Esophagus squamous epithelium (tissue), 5 donors: ENCODE measurements at regions not wholly inside any gene's neighbourhood (a gene's known extent, or its start where the extent isn't known, plus 50 kb on each side); places are given as distances from the start of the nearest gene placed in this dataset.

Experiments
- DNase-seq: peaks from one replicate; lab custom pipeline; 2025; lab: John Stamatoyannopoulos, UW
- H3K27ac ChIP-seq, 4 donors: fragments of 200-600 bp; sonication (generic); one replicate each; pipeline ENCODE4 v1.5.1; 2016 to 2019; ENCODE audit warnings: mild to moderate bottlenecking in 1 of 4
- H3K27me3 ChIP-seq, 4 donors: fragments of 200-600 bp; sonication (generic); 1 replicate in 3 of 4; 2 replicates in 1 of 4; pipeline versions ENCODE4 v1.5.1 to v1.6.0; 2017 to 2021; ENCODE audit warnings: antibody characterized with exemption in 1 of 4
- H3K36me3 ChIP-seq, 3 donors: fragments of 200-600 bp; sonication (generic); one replicate each; pipeline ENCODE4 v1.5.1; 2016 to 2019
- H3K4me1 ChIP-seq, 3 donors: fragments of 200-600 bp; sonication (generic); one replicate each; pipeline ENCODE4 v1.5.1; 2017 to 2019
- H3K4me3 ChIP-seq, 4 donors: fragments of 200-600 bp; sonication (generic); 1 replicate in 3 of 4; 2 replicates in 1 of 4; pipeline ENCODE4 v1.5.1; 2016 to 2019; ENCODE audit warnings: mild to moderate bottlenecking in 2 of 4, moderate library complexity in 1 of 4
- H3K9me3 ChIP-seq, 3 donors: fragments of 200-600 bp; sonication (generic); one replicate each; pipeline ENCODE4 v1.5.1; 2016 to 2019
- CTCF ChIP-seq, 6 experiments: fragments of 450-650 bp in 4 of 6; fragments of 200-600 bp in 2 of 6; sonication (generic) in 2 of 6; IDR thresholded peaks; one replicate each; pipeline ENCODE4 v1.5.1; 2016 to 2019; ENCODE audit warnings: antibody characterized with exemption in 6 of 6, mild to moderate bottlenecking in 4 of 6, moderate library complexity in 4 of 6
- POLR2A ChIP-seq, 4 donors: fragments of 450-650 bp; IDR thresholded peaks; one replicate each; pipeline ENCODE4 v1.6.1; 2017; ENCODE audit warnings: antibody characterized with exemption in 4 of 4, mild to moderate bottlenecking in 4 of 4, moderate library complexity in 3 of 4
- WGBS, 2 donors: methylation state at CpG; one replicate each; pipeline ENCODE4 v1.1.5; 2018; 5-methylcytosine and 5-hydroxymethylcytosine counted together
- intact Hi-C: fragments of 100-400 bp; cut with DNase I; formaldehyde crosslinking; loops from one replicate; pipeline ENCODE4 v1.15.0; 2022
- donor health status: DM: yes; HTN: yes; CAD: no.

GRCh38 chr3:165683947-165684346 is 153.3 kb downstream of the BCHE start:
- no peak for DNase-seq
- 53 to 65% methylated on average over 4 of the region's 4 CpGs for WGBS, 2 donors
- no peaks in the 10 kb centered on the region for H3K4me1 ChIP-seq
- peak overlapping the region in 1 of 4 donors; percentile 7 for H3K4me3 ChIP-seq
- no peak overlapping the region for H3K27ac ChIP-seq
- intact Hi-C loops: no loop called here
- TF ChIP-seq POLR2A (IDR thresholded peaks at IDR 0.05) (no peak), CTCF (IDR thresholded peaks at IDR 0.05) (no peak)
- H3K36me3 ChIP-seq: no peaks in the 10 kb centered on the region
- no peaks in the 10 kb centered on the region for H3K27me3 ChIP-seq
- H3K9me3 ChIP-seq: no peaks in the 10 kb centered on the region

GRCh38 chr3:165682734-165683133 is 154.5 kb downstream of the BCHE start:
- Histone ChIP-seq H3K27ac (no peak overlapping the region), H3K4me1 (no peaks in the 10 kb centered on the region), H3K27me3 (no peaks in the 10 kb centered on the region), H3K4me3 (no peak overlapping the region), H3K9me3 (no peaks in the 10 kb centered on the region), H3K36me3 (no peaks in the 10 kb centered on the region)
- TF ChIP-seq POLR2A (IDR thresholded peaks at IDR 0.05): no peak
- WGBS, 2 donors: 71 to 90% methylated on average over 3 of the region's 3 CpGs
- intact Hi-C loops: no loop called here
- DNase-seq: no peak

- H3K4me1 ChIP-seq: peaks cover 0 to 3% (median 0%) of the 10 kb centered on the region in 3 donors
- 17 to 26% methylated on average over 2 of the region's 2 CpGs for WGBS, 2 donors
These were observed 167.3 kb downstream of the BCHE start for GRCh38 chr3:165669967-165670366.

GRCh38 chr3:165669504-165669903 is 167.7 kb downstream of the BCHE start:
- Histone ChIP-seq H3K27me3 (no peaks in the 10 kb centered on the region), H3K27ac (peak overlapping the region in 2 of 4 donors; percentile 19 to 35), H3K36me3 (no peaks in the 10 kb centered on the region), H3K9me3 (peaks cover 0 to 2% (median 0%) of the 10 kb centered on the region in 3 donors), H3K4me3 (no peak overlapping the region), H3K4me1 (peaks cover 0 to 3% (median 0%) of the 10 kb centered on the region in 3 donors)
- DNase-seq: no peak
- no peak for TF ChIP-seq CTCF (IDR thresholded peaks at IDR 0.05)
- no peak for TF ChIP-seq POLR2A (IDR thresholded peaks at IDR 0.05)
- intact Hi-C loops: no loop called here

More at GRCh38 chr3:165669967-165670366, 167.3 kb downstream of the BCHE start:
- TF ChIP-seq POLR2A (IDR thresholded peaks at IDR 0.05): no peak
- no peak for TF ChIP-seq CTCF (IDR thresholded peaks at IDR 0.05)
- H3K9me3 ChIP-seq: peaks cover 0 to 5% (median 0%) of the 10 kb centered on the region in 3 donors
- DNase-seq: no peak
- no peak overlapping the region for H3K4me3 ChIP-seq
- H3K27me3 ChIP-seq: no peaks in the 10 kb centered on the region
- peak overlapping the region in 1 of 4 donors; percentile 35 for H3K27ac ChIP-seq
- intact Hi-C loops: no loop called here
- H3K36me3 ChIP-seq: no peaks in the 10 kb centered on the region

GRCh38 chr3:165667676-165668075 is 169.5 kb downstream of the BCHE start:
- H3K27ac ChIP-seq: no peak overlapping the region
- no peak for TF ChIP-seq CTCF (IDR thresholded peaks at IDR 0.05)
- no peak for TF ChIP-seq POLR2A (IDR thresholded peaks at IDR 0.05)
- H3K4me1 ChIP-seq: peaks cover 0 to 3% (median 0%) of the 10 kb centered on the region in 3 donors
- intact Hi-C loops: no loop called here
- no peak for DNase-seq
- no peaks in the 10 kb centered on the region for H3K9me3 ChIP-seq
- no peaks in the 10 kb centered on the region for H3K36me3 ChIP-seq
- no peak overlapping the region for H3K4me3 ChIP-seq
- 85 to 86% methylated on average over 2 of the region's 2 CpGs for WGBS, 2 donors
- H3K27me3 ChIP-seq: no peaks in the 10 kb centered on the region

GRCh38 chr3:165658027-165658426 is 179.2 kb downstream of the BCHE start:
- Histone ChIP-seq H3K36me3 (no peaks in the 10 kb centered on the region), H3K27me3 (no peaks in the 10 kb centered on the region), H3K27ac (no peak overlapping the region), H3K4me1 (no peaks in the 10 kb centered on the region), H3K4me3 (no peak overlapping the region), H3K9me3 (no peaks in the 10 kb centered on the region)
- DNase-seq: no peak
- 87 to 90% methylated on average over 2 of the region's 2 CpGs for WGBS, 2 donors
- intact Hi-C loops: no loop called here
- TF ChIP-seq POLR2A (IDR thresholded peaks at IDR 0.05) (no peak), CTCF (IDR thresholded peaks at IDR 0.05) (no peak)
